22Rv1 (cell line): ENCODE measurements at regions not wholly inside any gene's neighbourhood (a gene's known extent, or its start where the extent isn't known, plus 50 kb on each side); places are given as distances from the start of the nearest gene placed in this dataset.
A peak's percentile ranks its signal among the peaks of the same experiment; 100 is the strongest.

Experiments used
- H3K27ac ChIP-seq: fragments of 450-650 bp; 2 replicates; pipeline ENCODE4 v1.5.1; 2017
- ZFX ChIP-seq: fragments of 450-650 bp; IDR thresholded peaks from 2 replicates; pipeline ENCODE4 v1.6.1; 2017; ENCODE audit warnings: antibody characterized with exemption, borderline replicate concordance
- TF ChIP-seq, protein P1 (sequence below): fragments of 450-650 bp; IDR thresholded peaks from 2 replicates; pipeline ENCODE4 v1.5.1; 2017; ENCODE audit warnings: mild to moderate bottlenecking

DNA sequence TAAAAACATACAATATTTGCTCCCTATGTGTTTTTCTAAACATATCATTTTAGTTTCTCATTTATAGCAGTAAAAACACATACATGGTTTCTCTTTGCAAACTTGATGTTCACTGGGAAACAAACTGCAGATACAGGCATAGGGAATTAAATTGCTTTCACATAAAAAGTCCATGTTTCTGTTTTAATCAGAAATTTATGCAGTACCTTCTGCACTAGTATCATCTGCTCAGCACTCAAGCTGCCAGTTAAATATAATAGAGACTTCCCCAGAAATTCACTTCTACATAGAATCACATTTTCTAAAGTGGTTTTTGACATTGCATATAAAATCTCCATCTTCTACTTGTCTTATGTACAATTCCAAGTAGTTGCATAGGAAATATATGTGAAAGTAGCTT is 1107.3 kb upstream of the NRXN1 start:
- TF ChIP-seq, protein P1, sequence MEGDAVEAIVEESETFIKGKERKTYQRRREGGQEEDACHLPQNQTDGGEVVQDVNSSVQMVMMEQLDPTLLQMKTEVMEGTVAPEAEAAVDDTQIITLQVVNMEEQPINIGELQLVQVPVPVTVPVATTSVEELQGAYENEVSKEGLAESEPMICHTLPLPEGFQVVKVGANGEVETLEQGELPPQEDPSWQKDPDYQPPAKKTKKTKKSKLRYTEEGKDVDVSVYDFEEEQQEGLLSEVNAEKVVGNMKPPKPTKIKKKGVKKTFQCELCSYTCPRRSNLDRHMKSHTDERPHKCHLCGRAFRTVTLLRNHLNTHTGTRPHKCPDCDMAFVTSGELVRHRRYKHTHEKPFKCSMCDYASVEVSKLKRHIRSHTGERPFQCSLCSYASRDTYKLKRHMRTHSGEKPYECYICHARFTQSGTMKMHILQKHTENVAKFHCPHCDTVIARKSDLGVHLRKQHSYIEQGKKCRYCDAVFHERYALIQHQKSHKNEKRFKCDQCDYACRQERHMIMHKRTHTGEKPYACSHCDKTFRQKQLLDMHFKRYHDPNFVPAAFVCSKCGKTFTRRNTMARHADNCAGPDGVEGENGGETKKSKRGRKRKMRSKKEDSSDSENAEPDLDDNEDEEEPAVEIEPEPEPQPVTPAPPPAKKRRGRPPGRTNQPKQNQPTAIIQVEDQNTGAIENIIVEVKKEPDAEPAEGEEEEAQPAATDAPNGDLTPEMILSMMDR, result no peak
- TF ChIP-seq ZFX, result no peak
- no peak overlapping the region for H3K27ac ChIP-seq

DNA sequence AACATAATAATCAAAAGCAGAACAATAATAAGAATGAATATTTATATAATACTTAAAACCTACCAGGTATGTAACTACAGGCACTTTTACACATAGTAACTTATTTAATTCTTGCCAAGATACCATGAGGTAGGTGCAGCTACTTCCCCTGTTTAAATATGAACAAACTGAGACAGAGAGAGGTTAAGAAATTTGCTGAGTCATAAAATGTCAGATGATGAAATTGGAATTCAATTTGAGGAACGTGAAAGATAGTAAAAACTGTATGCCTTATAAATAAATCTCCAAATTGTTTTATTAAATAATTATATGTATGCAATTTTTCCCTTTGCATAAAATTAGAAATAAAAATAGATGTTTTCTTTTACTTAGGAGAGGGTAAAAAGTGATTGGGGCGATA is 1103.3 kb upstream of the NRXN1 start:
- no peak for TF ChIP-seq ZFX
- TF ChIP-seq, protein P1, result no peak
- H3K27ac ChIP-seq, result no peak overlapping the region

DNA sequence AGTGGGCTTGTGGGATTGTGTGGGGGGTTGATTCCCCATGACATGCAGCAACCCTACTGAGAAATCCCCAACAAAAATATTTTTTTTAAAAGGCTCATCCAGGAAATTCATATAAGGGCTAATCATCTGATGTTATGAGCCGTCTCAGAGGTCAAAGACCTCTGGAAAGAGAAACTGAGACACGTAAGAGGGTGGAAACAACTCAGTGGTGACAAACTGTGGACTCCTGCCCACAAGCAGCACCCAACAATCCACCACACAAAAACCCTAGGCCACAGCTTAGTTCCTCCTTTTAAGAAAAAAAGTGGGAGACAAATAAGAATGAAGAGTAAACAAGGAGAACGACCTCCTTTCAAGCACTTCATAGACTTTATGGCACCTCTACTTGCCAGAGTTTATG is 1096.1 kb upstream of the NRXN1 start:
- TF ChIP-seq, protein P1, result no peak
- no peak for TF ChIP-seq ZFX

DNA sequence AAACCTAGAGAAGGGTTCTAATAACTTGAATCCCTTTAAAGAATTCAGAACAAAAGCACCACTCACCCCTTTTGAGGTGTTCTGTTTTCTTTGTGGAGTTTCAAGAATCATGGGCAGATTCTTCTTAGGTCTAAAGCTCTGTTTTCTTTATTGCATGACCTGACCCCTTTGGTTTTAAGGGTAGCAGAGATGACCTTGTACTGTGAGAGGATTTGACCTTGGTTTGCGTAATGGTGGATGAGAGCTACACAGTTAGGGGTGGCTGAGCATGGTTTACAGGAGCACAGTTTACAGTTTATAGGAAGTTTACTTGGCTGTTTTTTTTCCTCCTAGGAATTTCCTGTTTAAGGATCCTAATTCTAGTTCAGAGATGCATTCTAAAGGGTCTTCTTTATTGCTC is 1095.6 kb upstream of the NRXN1 start:
- H3K27ac ChIP-seq, result no peak overlapping the region
- TF ChIP-seq, protein P1, result no peak
- no peak for TF ChIP-seq ZFX

More for the DNA sequence above, 1096.1 kb upstream of the NRXN1 start:
- no peak overlapping the region for H3K27ac ChIP-seq

DNA sequence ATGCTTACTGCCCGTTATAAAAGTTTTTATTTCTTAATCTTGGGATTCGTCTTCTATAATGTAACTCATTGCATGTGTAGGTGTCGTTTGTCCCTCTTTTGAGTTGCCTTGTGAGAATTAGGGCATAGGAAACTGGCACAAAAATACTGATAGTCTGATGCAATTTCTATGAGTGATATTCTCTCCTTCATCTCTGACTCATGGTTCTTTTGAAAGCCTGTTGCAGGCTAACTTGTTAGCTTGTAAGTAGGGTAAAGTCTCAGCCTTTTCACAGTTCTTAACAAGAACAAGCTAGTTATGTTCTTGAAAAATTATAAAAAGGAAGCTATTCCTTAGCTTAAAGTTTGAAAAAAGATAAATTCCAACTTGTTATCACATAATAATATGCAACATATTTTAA is 1085.4 kb upstream of the NRXN1 start:
- TF ChIP-seq ZFX, result no peak
- TF ChIP-seq, protein P1, result no peak
- H3K27ac ChIP-seq, result no peak overlapping the region

DNA sequence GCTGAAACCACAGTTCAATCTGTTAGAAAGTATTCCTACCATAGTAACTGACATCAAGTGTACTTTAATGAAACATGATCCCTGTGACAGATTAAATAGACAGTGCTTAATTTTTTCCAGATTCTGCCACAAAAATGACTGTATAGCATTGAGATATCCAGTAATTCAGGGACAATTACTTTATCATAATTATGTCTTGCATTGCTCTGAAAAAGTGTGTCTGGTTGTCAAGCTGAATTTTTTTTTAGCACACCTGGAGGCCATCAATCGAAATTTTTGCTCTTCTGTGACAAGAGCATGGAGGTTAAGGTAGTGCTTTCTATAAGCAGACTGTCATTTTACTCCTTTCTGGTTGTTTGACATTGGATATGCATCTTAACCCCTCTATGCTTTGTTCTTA is 1083.8 kb upstream of the NRXN1 start:
- TF ChIP-seq, protein P1, result no peak
- TF ChIP-seq ZFX, result no peak
- H3K27ac ChIP-seq, result no peak overlapping the region

GRCh38 chr2:52113338-52113737 is 1081.4 kb upstream of the NRXN1 start:
- TF ChIP-seq, protein P1, result no peak
- TF ChIP-seq ZFX, result no peak
- H3K27ac ChIP-seq, result peak overlapping the region; percentile 45
